ENCODE measurements at regions not wholly inside any gene's neighbourhood (a gene's known extent, or its start where the extent isn't known, plus 50 kb on each side); places are given as distances from the start of the nearest gene placed in this dataset.

DNA sequence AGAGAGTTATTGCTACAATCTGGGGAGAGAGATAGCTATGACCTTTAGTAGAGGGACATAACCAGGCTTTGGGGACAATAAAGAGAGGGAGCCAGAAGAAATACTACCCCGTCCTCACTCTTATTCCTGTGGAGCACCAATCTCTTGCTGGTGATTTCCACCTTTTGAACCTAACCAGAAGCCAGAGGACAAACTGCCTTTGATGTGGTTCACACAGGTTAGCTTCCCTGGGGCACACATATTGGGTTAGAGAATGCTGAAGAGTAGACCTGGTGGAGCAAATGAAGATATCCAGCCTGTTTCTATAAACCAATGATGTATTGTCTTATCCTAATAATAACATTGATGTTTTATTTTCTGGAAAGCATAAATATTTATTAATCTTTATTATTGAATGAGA is 399.3 kb downstream of the HTR7 start:
- TF ChIP-seq, protein P1, sequence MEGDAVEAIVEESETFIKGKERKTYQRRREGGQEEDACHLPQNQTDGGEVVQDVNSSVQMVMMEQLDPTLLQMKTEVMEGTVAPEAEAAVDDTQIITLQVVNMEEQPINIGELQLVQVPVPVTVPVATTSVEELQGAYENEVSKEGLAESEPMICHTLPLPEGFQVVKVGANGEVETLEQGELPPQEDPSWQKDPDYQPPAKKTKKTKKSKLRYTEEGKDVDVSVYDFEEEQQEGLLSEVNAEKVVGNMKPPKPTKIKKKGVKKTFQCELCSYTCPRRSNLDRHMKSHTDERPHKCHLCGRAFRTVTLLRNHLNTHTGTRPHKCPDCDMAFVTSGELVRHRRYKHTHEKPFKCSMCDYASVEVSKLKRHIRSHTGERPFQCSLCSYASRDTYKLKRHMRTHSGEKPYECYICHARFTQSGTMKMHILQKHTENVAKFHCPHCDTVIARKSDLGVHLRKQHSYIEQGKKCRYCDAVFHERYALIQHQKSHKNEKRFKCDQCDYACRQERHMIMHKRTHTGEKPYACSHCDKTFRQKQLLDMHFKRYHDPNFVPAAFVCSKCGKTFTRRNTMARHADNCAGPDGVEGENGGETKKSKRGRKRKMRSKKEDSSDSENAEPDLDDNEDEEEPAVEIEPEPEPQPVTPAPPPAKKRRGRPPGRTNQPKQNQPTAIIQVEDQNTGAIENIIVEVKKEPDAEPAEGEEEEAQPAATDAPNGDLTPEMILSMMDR (conservative IDR thresholded peaks at IDR 0.05): no peak
- Mint-ChIP-seq H3K27me3 (no peaks in the 10 kb centered on the region), H3K36me3 (no peaks in the 10 kb centered on the region), H3K4me1 (ENCODE audit: unreplicated experiment) (no peaks in the 10 kb centered on the region), H3K4me3 (no peak overlapping the region), H3K27ac (no peak overlapping the region), H3K9me3 (no peaks in the 10 kb centered on the region)
- DNase-seq (ENCODE audit: extremely low spot score, unreplicated experiment): no peak

DNA sequence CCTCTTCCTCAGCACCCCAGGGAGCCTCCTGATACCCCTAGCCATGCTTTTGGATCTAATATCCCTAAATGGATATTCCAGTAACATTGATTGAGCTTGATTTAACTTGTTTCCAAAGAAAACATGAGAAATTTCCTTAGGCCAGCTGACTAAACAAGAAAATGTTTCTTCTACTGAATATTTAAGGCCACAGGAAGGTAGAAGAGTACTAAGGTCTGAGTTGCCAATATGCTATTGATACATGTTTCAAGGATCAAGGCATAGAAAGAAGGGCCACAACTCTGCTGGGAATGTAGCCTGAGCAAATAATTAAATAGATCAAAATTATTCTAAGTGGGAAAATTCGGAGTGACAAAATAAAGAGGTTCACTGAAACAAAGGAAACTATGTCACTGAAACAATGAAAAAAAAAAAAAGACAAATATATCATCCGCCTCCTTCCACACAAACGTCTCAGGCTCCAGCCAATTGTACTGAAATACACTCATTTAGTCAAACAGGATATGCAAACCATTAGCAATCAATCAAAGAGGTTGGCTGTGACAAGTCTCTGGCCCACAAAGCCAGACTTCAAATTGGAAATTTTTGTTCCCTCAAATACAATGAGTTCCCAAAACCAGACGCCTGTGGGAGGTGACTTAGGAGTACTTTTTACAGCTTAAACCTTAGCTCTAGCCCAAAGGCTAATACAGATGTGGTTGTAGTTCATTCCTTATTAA is 396.2 kb downstream of the HTR7 start:
- TF ChIP-seq, protein P1 (conservative IDR thresholded peaks at IDR 0.05): no peak
- Mint-ChIP-seq H3K27ac (no peak overlapping the region), H3K4me1 (ENCODE audit: unreplicated experiment) (no peaks in the 10 kb centered on the region), H3K27me3 (no peaks in the 10 kb centered on the region), H3K4me3 (no peak overlapping the region), H3K36me3 (no peaks in the 10 kb centered on the region), H3K9me3 (no peaks in the 10 kb centered on the region)
- no peak for DNase-seq (ENCODE audit: extremely low spot score, unreplicated experiment)

DNA sequence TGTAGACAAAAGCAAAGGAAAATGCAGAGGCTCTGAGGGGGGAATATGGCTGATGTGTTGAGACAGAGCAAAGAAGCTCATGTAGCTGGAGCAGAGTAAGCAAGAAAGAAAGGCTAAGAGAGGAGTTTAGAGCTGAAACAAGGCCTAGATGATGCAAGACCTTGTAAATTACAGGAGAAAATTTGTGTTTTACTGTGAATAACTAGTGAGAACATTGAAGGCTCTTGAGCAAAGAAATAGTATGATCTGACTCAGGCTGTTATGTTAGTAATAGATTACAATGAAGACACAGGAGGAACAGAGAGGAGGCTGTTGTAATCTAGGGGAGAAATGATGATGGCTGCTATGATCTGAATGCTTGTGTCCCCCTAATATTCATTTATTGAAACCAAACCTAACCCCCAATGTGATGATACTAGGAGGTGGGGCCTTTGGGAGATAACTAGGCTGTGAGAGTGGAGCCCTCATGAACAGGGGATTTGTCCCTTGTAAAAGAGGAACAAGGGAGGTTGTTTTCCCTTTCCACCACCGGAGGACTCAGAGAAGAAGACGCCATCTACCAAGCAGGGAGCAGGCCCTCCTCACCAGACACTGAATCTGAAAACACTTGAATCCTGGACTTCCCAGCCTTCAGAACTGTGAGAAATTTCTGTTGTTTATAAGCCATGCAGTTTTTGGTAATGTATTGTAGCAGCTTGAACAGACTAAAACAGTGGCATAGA is 394.9 kb downstream of the HTR7 start:
- no peak overlapping the region for H3K27ac Mint-ChIP-seq
- TF ChIP-seq, protein P1 (conservative IDR thresholded peaks at IDR 0.05): no peak
- H3K9me3 Mint-ChIP-seq: no peaks in the 10 kb centered on the region
- no peaks in the 10 kb centered on the region for H3K36me3 Mint-ChIP-seq
- H3K27me3 Mint-ChIP-seq: no peaks in the 10 kb centered on the region
- H3K4me1 Mint-ChIP-seq (ENCODE audit: unreplicated experiment): no peaks in the 10 kb centered on the region
- DNase-seq (ENCODE audit: extremely low spot score, unreplicated experiment): no peak
- no peak overlapping the region for H3K4me3 Mint-ChIP-seq

DNA sequence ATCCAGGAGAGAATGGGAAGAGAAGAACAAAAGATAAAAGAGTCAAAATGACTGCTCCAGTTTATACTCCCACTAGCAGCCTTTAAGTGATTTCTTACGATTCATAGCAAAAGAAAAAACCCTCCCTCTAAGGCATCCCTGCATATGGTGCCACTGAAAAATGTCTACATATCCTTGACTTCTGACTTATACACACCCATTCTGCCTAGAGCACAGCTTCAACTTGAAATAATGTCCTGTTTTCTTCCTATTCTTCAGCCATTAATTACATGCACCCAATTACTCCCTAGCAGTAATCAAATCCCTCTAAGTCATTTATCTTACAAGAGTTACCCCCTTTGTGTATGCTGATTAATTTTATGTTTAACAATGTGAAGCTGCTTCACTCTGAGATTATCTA is 393.5 kb downstream of the HTR7 start:
- H3K36me3 Mint-ChIP-seq: no peaks in the 10 kb centered on the region
- H3K27ac Mint-ChIP-seq: no peak overlapping the region
- H3K27me3 Mint-ChIP-seq: no peaks in the 10 kb centered on the region
- no peak for DNase-seq (ENCODE audit: extremely low spot score, unreplicated experiment)
- H3K4me3 Mint-ChIP-seq: no peak overlapping the region
- no peaks in the 10 kb centered on the region for H3K9me3 Mint-ChIP-seq
- H3K4me1 Mint-ChIP-seq (ENCODE audit: unreplicated experiment): no peaks in the 10 kb centered on the region
- TF ChIP-seq, protein P1 (conservative IDR thresholded peaks at IDR 0.05): no peak

DNA sequence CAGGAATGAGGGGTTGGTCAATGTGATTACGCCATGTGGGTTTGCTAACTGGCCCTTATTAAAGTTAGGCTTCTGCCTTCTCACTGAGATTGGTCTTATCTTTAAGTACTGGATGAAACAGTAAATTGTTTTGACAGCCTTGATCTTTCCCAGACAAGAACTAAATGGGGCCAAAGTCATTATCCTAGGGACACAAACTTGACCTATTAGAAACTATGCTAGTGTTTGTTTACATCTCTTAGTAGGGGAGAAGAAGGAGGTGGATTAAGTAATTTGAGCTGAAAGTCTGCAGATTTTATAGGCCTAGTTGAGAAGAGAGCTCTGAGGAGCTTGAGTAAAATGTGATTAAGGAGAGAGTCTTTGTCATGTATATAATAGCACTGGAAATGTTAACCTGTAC is 386.9 kb downstream of the HTR7 start:
- TF ChIP-seq, protein P1 (conservative IDR thresholded peaks at IDR 0.05): no peak
- no peak for DNase-seq (ENCODE audit: extremely low spot score, unreplicated experiment)
- Mint-ChIP-seq H3K4me3 (no peak overlapping the region), H3K4me1 (ENCODE audit: unreplicated experiment) (no peaks in the 10 kb centered on the region), H3K27me3 (no peaks in the 10 kb centered on the region), H3K27ac (no peak overlapping the region), H3K36me3 (no peaks in the 10 kb centered on the region), H3K9me3 (no peaks in the 10 kb centered on the region)

Measured in type B pancreatic cell (in vitro differentiated cells).